Duodenal mucosa (tissue), 2 donors: ENCODE measurements at regions not wholly inside any gene's neighbourhood (a gene's known extent, or its start where the extent isn't known, plus 50 kb on each side); places are given as distances from the start of the nearest gene placed in this dataset.
"Not testable (repeated sequence)": the region's sequence is repeated elsewhere in the genome, so short reads cannot be mapped to it uniquely, and the experiment has no call there.

Experiments
- H3K27ac ChIP-seq: one replicate; pipeline ENCODE4 v1.7.0; 2013; ENCODE audit warnings: low read depth, low read length
- H3K27me3 ChIP-seq, 2 donors: one replicate each; pipeline ENCODE4 v1.7.0; 2013; ENCODE audit warnings: low read length in 2 of 2, control low read depth in 1 of 2; ENCODE audit not compliant: insufficient read depth in 2 of 2, control insufficient read depth in 1 of 2
- H3K36me3 ChIP-seq, 2 donors: one replicate each; pipeline ENCODE4 v1.7.0; 2013; ENCODE audit warnings: low read length in 2 of 2, control low read depth in 1 of 2; ENCODE audit not compliant: insufficient read depth in 2 of 2, control insufficient read depth in 1 of 2
- H3K4me1 ChIP-seq, 2 donors: one replicate each; pipeline ENCODE4 v1.7.0; 2013; ENCODE audit warnings: low read length in 2 of 2, control low read depth in 1 of 2; ENCODE audit not compliant: insufficient read depth in 2 of 2, control insufficient read depth in 1 of 2
- H3K4me3 ChIP-seq, 2 donors: one replicate each; pipeline ENCODE4 v1.7.0; 2013; ENCODE audit warnings: low read length in 2 of 2, low read depth in 1 of 2
- H3K9ac ChIP-seq, 2 donors: one replicate each; pipeline ENCODE4 v1.7.0; 2013; ENCODE audit warnings: low read length in 2 of 2, low read depth in 1 of 2
- H3K9me3 ChIP-seq, 2 donors: one replicate each; pipeline ENCODE4 v1.7.0; 2013; ENCODE audit warnings: low read length in 2 of 2, control low read depth in 1 of 2; ENCODE audit not compliant: control insufficient read depth in 1 of 2

DNA sequence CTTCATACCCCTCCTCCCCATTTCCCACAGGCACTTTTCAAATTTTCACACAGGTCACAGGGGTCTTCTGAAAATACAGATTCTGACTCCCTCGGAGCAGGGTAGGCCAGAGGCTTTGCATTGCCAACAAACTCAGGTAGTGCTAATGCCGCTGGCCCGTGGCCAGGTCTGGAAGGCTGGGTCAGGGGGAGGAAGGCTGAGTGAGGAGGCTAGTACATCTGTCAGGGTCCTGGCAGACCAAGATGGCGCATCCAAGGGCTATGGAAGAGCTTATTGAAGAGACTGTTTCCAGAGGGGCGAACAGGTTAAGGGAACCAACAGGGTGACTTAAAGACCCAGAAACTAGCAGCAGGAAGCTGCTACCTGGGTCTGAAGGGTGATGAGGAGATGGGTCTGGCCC, 336.7 kb upstream of the ID2 start:
- Histone ChIP-seq H3K27me3 (no peaks in the 10 kb centered on the region), H3K27ac (no peak overlapping the region), H3K4me1 (peaks cover 0 to 4% of the 10 kb centered on the region in 2 donors), H3K9ac (no peak overlapping the region), H3K4me3 (no peak overlapping the region), H3K36me3 (no peaks in the 10 kb centered on the region), H3K9me3 (no peaks in the 10 kb centered on the region)

DNA sequence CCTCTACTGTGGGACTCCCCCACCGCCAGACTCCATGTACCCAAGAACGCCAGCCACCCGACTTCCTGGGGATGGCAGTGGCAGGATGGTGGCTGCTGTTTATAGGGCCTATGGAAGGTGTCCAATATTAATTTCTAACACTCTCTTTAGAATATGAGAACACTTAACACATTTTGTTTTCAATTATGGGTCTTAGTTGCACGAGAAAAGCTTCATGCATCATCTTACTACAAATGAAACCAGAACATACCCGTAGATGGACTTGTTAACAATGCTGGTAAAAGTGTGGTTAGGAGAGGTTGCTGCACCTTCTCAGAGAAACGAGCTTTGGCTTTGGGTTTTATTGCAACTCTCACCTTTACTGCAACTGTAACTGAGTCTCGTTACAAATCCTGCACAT, 335.6 kb upstream of the ID2 start:
- no peaks in the 10 kb centered on the region for H3K27me3 ChIP-seq
- no peaks in the 10 kb centered on the region for H3K9me3 ChIP-seq
- H3K27ac ChIP-seq = no peak overlapping the region
- no peak overlapping the region for H3K9ac ChIP-seq
- H3K4me3 ChIP-seq = no peak overlapping the region
- no peaks in the 10 kb centered on the region for H3K36me3 ChIP-seq
- peaks cover 0 to 4% of the 10 kb centered on the region in 2 donors for H3K4me1 ChIP-seq

DNA sequence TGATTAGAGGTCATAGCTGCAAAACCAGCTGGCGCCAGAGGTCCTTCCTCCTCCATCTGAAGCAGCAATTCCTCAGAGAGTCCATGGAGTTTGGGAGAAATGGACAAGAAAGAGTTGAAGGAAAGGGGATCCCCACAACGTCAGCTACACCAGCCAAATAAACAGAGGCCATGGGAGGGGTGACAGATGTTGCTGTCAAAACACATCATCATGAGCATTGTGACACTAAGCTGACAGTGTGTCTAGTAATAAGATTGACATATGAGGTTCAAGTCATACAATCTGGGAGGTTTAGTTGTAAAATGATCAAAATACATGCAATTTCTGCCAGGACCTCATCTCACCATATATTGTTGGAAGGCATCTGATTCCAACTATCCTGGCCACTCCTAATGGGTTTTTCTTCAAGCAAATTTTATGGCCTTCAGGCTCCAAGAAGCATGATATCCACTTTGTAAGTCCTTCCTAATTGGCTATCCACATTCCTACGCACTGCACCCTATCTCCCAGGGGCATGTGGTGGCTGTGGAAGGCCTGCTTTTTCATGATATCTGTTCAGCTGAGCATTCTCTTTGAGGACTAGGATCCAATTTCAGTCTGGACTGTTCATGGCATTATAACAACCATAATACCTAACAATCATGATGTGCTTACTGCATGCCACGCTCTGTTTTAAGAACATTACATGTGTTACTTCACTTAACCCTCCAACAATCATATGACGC, 335.0 kb upstream of the ID2 start:
- no peaks in the 10 kb centered on the region for H3K27me3 ChIP-seq
- no peaks in the 10 kb centered on the region for H3K36me3 ChIP-seq
- H3K4me3 ChIP-seq = no peak overlapping the region
- H3K9me3 ChIP-seq = no peaks in the 10 kb centered on the region
- no peak overlapping the region for H3K27ac ChIP-seq
- H3K4me1 ChIP-seq = peaks cover 0 to 4% of the 10 kb centered on the region in 2 donors
- H3K9ac ChIP-seq = no peak overlapping the region

DNA sequence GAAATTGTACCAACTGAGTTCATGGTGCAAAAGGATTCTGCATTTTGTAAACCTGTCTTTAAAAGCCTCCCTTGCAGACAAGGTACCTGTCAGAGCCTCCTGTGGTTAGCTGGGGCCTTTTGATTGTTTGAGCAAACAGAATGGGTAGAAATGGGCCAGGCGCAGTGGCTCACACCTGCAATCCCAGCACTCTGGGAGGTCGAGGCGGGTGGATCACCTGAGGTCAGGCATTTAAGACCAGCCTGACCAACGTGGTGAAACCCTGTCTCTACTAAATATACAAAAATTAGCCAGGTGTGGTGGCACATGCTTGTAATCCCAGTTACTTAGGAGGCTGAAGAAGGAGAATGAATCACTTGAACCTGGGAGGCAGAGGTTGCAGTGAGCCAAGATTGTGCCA, 332.9 kb upstream of the ID2 start:
- H3K9ac ChIP-seq, H3K36me3 ChIP-seq, H3K27me3 ChIP-seq, H3K27ac ChIP-seq, H3K4me1 ChIP-seq, H3K4me3 ChIP-seq, H3K9me3 ChIP-seq: not testable (repeated sequence)

DNA sequence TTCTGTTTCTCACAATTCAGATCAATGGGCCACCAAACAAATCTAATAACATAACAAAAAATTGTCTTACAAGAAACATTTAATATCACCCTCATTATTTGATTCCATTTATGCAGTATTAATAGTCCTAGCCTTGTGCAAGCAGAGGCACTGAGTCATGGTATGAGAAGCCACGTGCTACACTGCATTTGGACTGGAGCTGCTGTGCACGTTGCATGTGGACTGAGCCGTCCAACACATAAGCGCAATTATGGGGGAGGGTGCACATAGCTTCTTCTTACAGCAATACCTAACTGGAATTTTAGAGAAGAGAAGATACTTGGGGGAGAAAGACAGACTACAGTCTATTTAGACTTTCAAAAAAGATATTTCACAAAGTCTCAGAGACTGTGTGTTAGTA, 329.6 kb upstream of the ID2 start:
- Histone ChIP-seq H3K27me3 (no peaks in the 10 kb centered on the region), H3K36me3 (no peaks in the 10 kb centered on the region), H3K9ac (no peak overlapping the region), H3K9me3 (no peaks in the 10 kb centered on the region), H3K4me1 (no peaks in the 10 kb centered on the region), H3K4me3 (no peak overlapping the region), H3K27ac (no peak overlapping the region)

DNA sequence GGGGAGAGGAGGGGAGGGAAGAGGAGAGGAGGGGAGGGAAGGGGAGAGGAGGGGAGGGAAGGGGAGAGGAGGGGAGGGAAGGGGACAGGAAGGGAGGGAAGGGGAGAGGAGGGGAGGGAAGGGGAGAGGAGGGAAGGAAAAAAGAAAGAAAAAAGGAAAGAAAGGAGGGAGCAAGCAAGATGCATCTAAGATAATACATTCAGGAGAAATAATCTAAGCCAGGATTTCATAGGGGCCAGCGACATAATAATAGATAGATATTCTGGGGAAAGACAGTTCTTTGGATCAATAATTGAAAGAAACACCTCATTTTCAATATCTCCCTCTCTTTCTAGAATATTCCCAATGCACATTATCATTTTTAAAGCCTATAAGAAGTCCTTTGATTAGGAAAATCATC, 328.9 kb upstream of the ID2 start:
- Histone ChIP-seq H3K4me3 (no peak overlapping the region), H3K36me3 (no peaks in the 10 kb centered on the region)

DNA sequence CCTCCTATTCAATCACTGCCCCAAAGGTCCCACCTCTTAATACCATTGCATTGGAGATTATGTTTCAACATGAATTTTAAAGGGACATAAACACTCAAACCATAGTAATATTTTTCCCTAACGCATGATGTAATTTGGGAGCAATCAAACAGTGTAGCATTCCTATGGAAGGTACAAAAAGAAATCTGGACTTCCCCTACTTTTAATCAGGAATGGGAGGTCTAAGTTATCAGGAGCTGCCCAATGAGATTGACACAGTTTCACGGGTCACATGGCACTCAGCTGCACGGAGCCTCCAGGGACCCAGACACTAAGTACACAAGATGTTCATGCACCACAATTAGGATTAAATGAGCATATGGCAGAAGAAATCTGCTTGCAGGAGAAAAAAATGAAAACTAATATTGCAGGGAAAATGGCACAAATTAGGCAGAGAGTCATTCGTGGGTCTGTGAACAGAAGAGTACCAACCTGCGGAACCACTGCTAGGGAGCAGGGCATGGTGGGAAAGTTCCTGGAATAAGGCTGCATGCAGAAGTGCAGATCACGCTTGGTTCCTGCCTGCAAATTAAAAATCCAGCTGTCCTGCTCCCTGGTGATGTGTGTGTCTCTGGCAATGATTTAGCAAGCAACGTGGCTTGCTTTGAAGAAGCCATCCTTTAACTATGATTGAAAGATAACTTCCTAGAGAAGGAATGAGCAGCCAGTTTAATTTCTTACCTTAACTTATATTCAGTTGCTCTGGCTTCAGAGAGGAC, 326.6 kb upstream of the ID2 start:
- Histone ChIP-seq H3K27me3 (no peaks in the 10 kb centered on the region), H3K4me3 (no peak overlapping the region), H3K27ac (no peak overlapping the region), H3K9ac (no peak overlapping the region), H3K9me3 (no peaks in the 10 kb centered on the region), H3K4me1 (no peaks in the 10 kb centered on the region), H3K36me3 (no peaks in the 10 kb centered on the region)

More for the DNA sequence above, 328.9 kb upstream of the ID2 start:
- H3K9ac ChIP-seq = no peak overlapping the region
- H3K27me3 ChIP-seq = no peaks in the 10 kb centered on the region
- no peaks in the 10 kb centered on the region for H3K9me3 ChIP-seq
- no peaks in the 10 kb centered on the region for H3K4me1 ChIP-seq
- no peak overlapping the region for H3K27ac ChIP-seq

DNA sequence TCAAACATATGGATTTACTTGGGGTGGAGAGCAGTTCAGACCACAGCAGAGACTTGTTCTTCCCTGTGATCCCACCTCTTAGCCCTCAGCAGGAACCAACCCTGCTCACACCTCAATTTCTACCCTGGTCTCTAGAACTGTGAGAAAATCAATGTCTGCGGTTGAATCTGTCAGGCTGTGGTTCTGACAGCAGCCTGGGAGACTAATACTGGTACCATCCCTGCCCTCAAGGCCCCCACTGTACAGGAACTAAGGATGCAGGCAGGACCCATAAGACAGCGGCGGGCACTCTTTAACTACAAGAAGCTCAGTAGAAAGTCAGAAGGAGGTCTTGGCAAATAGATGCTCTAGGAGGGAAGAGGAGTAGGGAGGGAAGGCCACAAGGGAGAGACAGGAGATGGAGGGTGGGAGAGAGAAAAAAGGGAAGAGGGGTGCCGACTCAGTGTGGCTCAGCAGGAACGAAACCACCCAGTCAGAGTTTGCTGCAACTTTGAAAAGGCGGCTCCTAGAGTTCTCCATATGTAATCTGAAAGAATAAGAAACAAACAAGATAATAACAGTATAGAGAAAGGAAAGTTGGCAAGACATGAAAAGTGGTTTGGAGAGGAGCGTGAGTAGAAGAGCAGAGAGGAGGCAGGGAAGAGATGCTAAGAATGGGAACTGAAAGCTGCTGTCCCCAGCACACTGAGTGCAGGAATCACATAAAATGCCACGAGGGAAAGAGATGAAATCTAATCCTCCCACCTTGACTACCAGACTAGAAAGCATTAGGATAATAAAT, 323.9 kb upstream of the ID2 start:
- no peak overlapping the region for H3K4me3 ChIP-seq
- no peak overlapping the region for H3K9ac ChIP-seq
- no peaks in the 10 kb centered on the region for H3K9me3 ChIP-seq
- H3K36me3 ChIP-seq = no peaks in the 10 kb centered on the region
- H3K27me3 ChIP-seq = no peaks in the 10 kb centered on the region
- no peak overlapping the region for H3K27ac ChIP-seq
- no peaks in the 10 kb centered on the region for H3K4me1 ChIP-seq

DNA sequence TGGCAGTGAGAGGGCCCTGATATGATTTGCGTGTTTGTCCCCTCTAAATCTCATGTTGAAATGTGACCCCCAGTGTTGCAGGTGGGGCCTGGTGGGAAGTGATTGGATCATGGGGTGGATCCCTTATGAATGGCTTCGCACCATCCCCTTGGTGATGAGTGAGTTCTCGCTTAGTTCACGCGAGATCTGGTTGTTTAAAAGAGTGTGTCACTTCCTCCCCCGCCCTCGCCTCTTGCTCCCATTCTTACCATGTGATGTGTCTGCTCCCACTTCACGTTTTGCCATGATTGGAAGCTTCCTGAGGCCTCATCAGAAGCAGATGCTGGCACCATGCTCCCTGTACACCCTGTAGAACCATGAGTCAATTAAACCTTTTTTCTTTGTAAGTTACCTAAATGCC, 319.9 kb upstream of the ID2 start:
- no peaks in the 10 kb centered on the region for H3K27me3 ChIP-seq
- H3K36me3 ChIP-seq = no peaks in the 10 kb centered on the region
- no peak overlapping the region for H3K27ac ChIP-seq
- peaks cover 0 to 5% of the 10 kb centered on the region in 2 donors for H3K4me1 ChIP-seq
- H3K9ac ChIP-seq = no peak overlapping the region
- H3K4me3 ChIP-seq = no peak overlapping the region
- H3K9me3 ChIP-seq = no peaks in the 10 kb centered on the region

DNA sequence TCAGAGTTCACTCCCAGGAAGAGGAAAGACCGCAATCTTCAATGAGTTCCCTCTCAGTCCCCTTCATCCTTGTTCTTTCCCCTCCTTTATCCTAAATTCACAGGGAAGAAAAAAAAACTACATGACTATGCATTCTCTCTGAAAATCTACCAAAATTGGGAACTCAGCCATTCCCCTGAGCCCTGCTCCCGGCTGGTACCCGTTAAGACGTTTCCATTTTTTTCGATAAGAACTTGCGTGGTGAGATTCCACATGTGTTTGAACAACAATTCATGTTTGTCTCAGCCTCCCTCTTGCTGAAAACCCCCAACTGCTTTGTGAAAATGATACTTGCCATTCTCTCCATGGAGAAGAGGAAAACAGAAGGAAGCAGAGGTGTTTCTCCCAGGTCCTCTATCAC, 318.7 kb upstream of the ID2 start:
- H3K27me3 ChIP-seq = no peaks in the 10 kb centered on the region

More for the DNA sequence above, 318.7 kb upstream of the ID2 start:
- Histone ChIP-seq H3K4me1 (peaks cover 0 to 5% of the 10 kb centered on the region in 2 donors), H3K27ac (no peak overlapping the region), H3K36me3 (no peaks in the 10 kb centered on the region), H3K4me3 (no peak overlapping the region), H3K9me3 (no peaks in the 10 kb centered on the region), H3K9ac (no peak overlapping the region)
